NT2/D1 (cell line): ENCODE measurements at regions not wholly inside any gene's neighbourhood (a gene's known extent, or its start where the extent isn't known, plus 50 kb on each side); places are given as distances from the start of the nearest gene placed in this dataset.

Experiments used
- DNase-seq: peaks from one replicate; pipeline ENCODE4 v3.0.0-alpha.2; 2011; ENCODE audit warnings: low read depth, low spot score
- H3K27me3 ChIP-seq: 2 replicates; pipeline ENCODE4 v1.6.0; 2011; ENCODE audit warnings: mild to moderate bottlenecking; ENCODE audit not compliant: insufficient read length, insufficient read depth
- H3K36me3 ChIP-seq: 2 replicates; pipeline ENCODE4 v1.6.1; 2011; ENCODE audit warnings: mild to moderate bottlenecking, low read length, mixed read lengths; ENCODE audit not compliant: insufficient read depth, insufficient read length
- H3K4me1 ChIP-seq: 2 replicates; pipeline ENCODE4 v1.5.1; 2011; ENCODE audit not compliant: insufficient read depth, insufficient read length
- H3K4me3 ChIP-seq: 2 replicates; pipeline ENCODE4 v1.5.1; 2011; ENCODE audit warnings: low read depth; ENCODE audit not compliant: insufficient read length
- H3K9ac ChIP-seq: 2 replicates; pipeline ENCODE4 v1.6.0; 2011; ENCODE audit warnings: low read depth; ENCODE audit not compliant: insufficient read length
- H3K9me3 ChIP-seq: 2 replicates; pipeline ENCODE4 v1.5.1; 2011; ENCODE audit warnings: mild to moderate bottlenecking, low read length; ENCODE audit not compliant: insufficient read depth
- SUZ12 ChIP-seq: IDR thresholded peaks from 2 replicates; pipeline ENCODE4 v1.6.1; 2011; ENCODE audit not compliant: insufficient read length, insufficient read depth; ENCODE audit errors: extremely low read depth
- YY1 ChIP-seq: IDR thresholded peaks from 2 replicates; pipeline ENCODE4 v1.6.1; 2011; ENCODE audit not compliant: insufficient read length, insufficient read depth
- ZNF274 ChIP-seq: IDR thresholded peaks from 2 replicates; pipeline ENCODE4 v1.6.1; 2011; ENCODE audit warnings: mild to moderate bottlenecking, low read depth, low read length

DNA sequence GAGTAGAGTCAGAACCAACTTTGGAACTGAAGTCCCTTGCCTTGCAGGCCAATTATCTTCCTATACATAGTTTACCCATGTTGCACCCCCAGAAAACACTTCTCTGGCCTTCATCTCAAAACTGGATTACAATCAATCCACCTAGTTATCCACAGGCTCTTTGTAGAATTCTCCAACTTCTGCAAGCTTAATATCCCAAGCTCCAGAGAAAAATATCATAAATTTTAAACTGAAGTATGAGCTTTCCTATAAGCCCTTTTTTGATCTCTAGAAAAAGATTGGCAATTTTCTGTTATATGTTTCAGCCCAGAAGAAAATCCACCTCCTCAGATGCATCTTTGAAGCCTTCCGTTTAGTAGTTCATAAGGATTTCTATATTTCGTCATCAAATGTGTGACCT is 553.4 kb downstream of the SNAPC1 start:
- TF ChIP-seq ZNF274 (no peak), SUZ12 (no peak), YY1 (no peak)
- no peak overlapping the region for H3K4me3 ChIP-seq
- no peaks in the 10 kb centered on the region for H3K27me3 ChIP-seq
- H3K9me3 ChIP-seq, result no peaks in the 10 kb centered on the region
- H3K4me1 ChIP-seq, result no peaks in the 10 kb centered on the region
- H3K36me3 ChIP-seq, result no peaks in the 10 kb centered on the region
- DNase-seq, result no peak
- no peak overlapping the region for H3K9ac ChIP-seq

DNA sequence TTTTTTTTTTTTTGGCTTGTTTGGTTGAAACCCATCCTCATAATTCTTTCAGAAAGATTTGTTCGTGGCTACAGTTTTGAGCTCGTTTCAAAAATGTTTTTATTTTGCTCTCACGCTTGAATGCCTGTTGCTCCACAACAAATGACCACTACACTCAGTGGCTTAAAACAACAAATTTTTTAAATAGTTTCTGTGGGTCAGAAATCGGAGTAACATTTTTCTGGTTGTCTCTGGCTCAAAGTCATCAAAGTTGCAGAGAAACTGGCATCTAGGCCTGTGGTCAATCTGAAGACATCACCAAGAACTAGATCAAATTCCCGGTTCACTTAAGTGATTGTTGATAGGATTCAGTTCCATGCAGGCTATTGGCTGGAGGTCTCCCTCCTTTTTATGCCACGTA is 560.0 kb downstream of the SNAPC1 start:
- no peak for DNase-seq
- Histone ChIP-seq H3K9ac (no peak overlapping the region), H3K9me3 (no peaks in the 10 kb centered on the region), H3K4me1 (no peaks in the 10 kb centered on the region), H3K36me3 (no peaks in the 10 kb centered on the region), H3K4me3 (no peak overlapping the region), H3K27me3 (no peaks in the 10 kb centered on the region)
- TF ChIP-seq SUZ12 (no peak), YY1 (no peak)

DNA sequence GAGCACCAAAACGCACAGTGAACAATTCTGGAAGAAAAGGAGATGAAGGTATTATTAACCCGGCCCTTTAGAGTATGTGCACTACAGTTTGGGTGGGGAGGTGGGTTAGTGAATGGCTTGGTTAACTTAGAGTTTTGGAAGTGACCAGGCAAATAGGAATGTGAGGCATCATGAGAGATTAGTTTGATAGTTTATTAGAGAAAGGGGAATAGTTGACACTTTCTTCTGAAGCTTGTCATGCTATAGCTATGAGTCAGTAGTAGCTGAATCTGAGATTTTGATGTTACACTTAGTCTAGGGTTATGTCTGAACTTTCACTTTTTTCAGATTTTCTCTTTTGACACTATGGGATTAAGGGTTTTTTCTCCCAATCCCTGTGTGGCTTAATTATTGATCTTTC is 567.2 kb downstream of the SNAPC1 start:
- no peak overlapping the region for H3K4me3 ChIP-seq
- no peak overlapping the region for H3K9ac ChIP-seq
- no peaks in the 10 kb centered on the region for H3K9me3 ChIP-seq
- no peaks in the 10 kb centered on the region for H3K27me3 ChIP-seq
- no peaks in the 10 kb centered on the region for H3K36me3 ChIP-seq
- DNase-seq, result no peak
- TF ChIP-seq SUZ12, result no peak
- no peak for TF ChIP-seq ZNF274
- no peaks in the 10 kb centered on the region for H3K4me1 ChIP-seq

DNA sequence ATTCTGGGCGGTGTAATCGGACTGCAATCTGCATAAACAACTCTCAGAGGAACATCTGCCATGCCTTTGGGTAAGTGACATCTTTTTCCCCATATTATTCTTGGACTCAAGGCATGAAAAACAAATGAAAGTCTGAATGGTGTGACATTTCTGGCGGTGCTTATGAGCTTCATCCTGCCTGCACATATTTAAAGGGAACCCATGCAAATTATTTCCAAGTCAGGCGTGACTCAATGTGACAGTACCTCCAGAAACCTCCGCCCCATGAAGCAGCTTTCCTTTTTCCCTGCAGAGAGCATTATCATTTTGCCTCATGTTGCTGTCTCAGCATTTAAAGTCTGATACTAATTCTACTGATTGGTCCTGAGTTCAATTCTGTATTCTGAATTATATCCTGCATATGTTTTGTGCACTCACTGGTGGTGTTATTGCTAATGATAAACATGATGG is 585.4 kb downstream of the SNAPC1 start:
- no peaks in the 10 kb centered on the region for H3K4me1 ChIP-seq
- H3K27me3 ChIP-seq, result no peaks in the 10 kb centered on the region
- no peaks in the 10 kb centered on the region for H3K9me3 ChIP-seq
- no peak overlapping the region for H3K4me3 ChIP-seq
- no peaks in the 10 kb centered on the region for H3K36me3 ChIP-seq
- H3K9ac ChIP-seq, result no peak overlapping the region
- TF ChIP-seq YY1 (no peak), SUZ12 (no peak), ZNF274 (no peak)
- no peak for DNase-seq

DNA sequence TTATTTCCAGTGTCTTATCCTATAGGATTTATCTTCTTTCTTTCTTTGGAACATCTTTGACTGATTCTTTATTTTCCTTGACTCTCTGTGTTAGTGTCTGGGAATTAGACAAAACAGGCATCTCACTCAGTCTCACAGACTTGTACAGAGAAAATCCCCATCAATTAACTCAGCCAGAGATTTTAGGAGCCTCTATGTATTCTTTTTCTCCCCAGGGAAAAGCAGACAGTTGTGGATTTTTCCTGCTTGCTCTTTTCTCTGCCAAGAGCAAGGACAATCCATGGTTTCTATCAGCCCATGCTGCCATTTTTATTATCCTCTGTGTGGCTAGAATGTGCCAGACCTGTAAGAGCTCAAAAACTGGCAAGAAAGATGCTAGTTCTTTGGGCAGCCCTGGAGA is 595.1 kb downstream of the SNAPC1 start:
- Histone ChIP-seq H3K9ac (no peak overlapping the region), H3K27me3 (no peaks in the 10 kb centered on the region), H3K9me3 (no peaks in the 10 kb centered on the region), H3K4me1 (no peaks in the 10 kb centered on the region), H3K4me3 (no peak overlapping the region), H3K36me3 (no peaks in the 10 kb centered on the region)
- TF ChIP-seq SUZ12, result no peak
- DNase-seq, result no peak

DNA sequence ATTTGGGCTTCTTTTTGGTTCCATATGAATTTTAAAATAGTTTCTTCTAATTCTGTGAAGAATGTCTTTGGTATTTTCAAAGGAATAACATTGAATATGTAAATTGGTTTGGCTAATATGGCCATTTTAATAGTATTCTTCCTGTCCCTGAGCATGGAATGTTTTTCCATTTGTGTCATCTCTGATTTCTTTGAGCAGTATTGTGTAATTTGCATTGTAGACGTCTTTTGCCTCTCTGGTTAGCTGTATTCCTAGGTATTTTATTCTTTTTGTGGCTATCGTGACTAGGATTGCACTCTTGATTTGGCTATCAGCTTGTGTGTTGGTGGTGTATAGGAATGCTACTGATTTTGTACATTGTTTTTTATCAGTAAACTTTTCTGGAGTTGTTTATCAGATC is 601.9 kb downstream of the SNAPC1 start:
- Histone ChIP-seq H3K9ac (no peak overlapping the region), H3K36me3 (no peaks in the 10 kb centered on the region), H3K27me3 (no peaks in the 10 kb centered on the region), H3K4me1 (no peaks in the 10 kb centered on the region), H3K4me3 (no peak overlapping the region), H3K9me3 (no peaks in the 10 kb centered on the region)
- TF ChIP-seq YY1 (no peak), ZNF274 (no peak), SUZ12 (no peak)
- no peak for DNase-seq

DNA sequence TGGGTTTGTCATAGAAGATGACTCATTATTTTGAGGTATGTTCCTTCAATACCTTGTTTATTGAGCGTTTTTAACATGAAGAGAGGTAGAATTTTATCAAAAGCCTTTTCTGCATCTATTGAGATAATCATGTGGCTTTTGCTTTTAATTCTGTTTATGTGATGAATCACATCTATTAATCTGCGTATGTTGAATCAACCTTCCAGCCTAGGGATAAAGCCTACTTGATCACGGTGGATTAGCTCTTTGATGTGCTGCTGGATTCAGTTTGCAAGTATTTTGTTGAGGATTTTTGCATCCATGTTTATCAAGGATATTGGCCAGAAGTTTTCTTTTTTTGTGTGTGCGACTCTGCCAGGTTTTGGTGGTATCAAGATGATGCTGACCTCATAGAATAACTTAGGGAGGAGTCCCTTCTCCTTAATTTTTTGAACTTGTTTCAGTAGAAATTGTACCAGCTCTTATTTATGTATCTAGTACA is 602.6 kb downstream of the SNAPC1 start:
- Histone ChIP-seq H3K9me3 (no peaks in the 10 kb centered on the region), H3K36me3 (no peaks in the 10 kb centered on the region), H3K4me1 (no peaks in the 10 kb centered on the region), H3K27me3 (no peaks in the 10 kb centered on the region), H3K9ac (no peak overlapping the region), H3K4me3 (no peak overlapping the region)
- no peak for DNase-seq
- TF ChIP-seq SUZ12, result no peak
- TF ChIP-seq YY1, result no peak
- TF ChIP-seq ZNF274, result no peak

DNA sequence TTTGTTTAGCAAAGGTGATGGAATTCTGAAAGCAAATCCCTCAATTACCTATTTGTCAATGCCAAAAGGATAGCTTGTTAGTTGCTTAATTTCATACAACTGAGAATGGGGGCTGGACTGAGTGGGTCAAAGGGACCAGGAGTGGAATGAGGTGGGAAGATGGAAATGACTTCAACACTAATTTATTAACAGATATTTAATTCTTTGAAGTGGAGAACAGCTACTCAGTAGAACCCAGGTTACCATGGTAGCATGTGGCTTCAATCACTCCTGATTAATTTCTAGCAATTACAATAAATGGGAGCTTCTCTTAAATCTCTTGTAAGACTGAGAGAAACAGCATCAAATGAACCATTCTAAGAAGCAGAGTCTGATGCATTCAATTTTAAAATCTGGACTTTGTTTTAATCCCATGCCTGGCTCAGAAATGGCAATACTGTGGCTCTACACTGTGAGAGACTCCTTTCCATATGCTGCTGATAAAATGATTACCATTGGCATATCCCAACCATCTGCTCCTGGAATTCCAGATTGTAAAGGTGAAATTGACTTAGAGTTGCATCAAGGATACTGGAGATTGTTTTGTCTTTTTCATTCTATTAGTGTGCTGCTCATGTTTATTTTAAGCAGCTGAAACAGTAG is 607.8 kb downstream of the SNAPC1 start:
- H3K4me1 ChIP-seq, result no peaks in the 10 kb centered on the region
- no peak for DNase-seq
- no peaks in the 10 kb centered on the region for H3K27me3 ChIP-seq
- no peaks in the 10 kb centered on the region for H3K9me3 ChIP-seq
- TF ChIP-seq SUZ12 (no peak), YY1 (no peak), ZNF274 (no peak)
- H3K36me3 ChIP-seq, result no peaks in the 10 kb centered on the region
- H3K9ac ChIP-seq, result no peak overlapping the region
- no peak overlapping the region for H3K4me3 ChIP-seq
